Urothelium cell line (cell line): ENCODE measurements at regions not wholly inside any gene's neighbourhood (a gene's known extent, or its start where the extent isn't known, plus 50 kb on each side); places are given as distances from the start of the nearest gene placed in this dataset.
A peak's percentile ranks its signal among the peaks of the same experiment; 100 is the strongest.
"Not testable (repeated sequence)": the region's sequence is repeated elsewhere in the genome, so short reads cannot be mapped to it uniquely, and the experiment has no call there.

Experiments
- DNase-seq: peaks from one replicate; pipeline ENCODE4 v3.0.0; 2011; ENCODE audit warnings: low spot score, mixed read lengths
- FAIRE-seq: peaks from 2 replicates; lab custom pipeline; 2011; peaks lifted over from hg19 to GRCh38; lab: Jason Lieb, UNC

- DNase-seq, result no peak
Observed at GRCh38 chr2:7861910-7862702, 819.8 kb upstream of the ID2 start.

GRCh38 chr2:7866104-7866503 is 815.8 kb upstream of the ID2 start:
- no peak for DNase-seq
- FAIRE-seq, result no peak

More at GRCh38 chr2:7861910-7862702, 819.8 kb upstream of the ID2 start:
- FAIRE-seq, result no peak

GRCh38 chr2:7866825-7867224 is 815.0 kb upstream of the ID2 start:
- no peak for FAIRE-seq
- no peak for DNase-seq

GRCh38 chr2:7867867-7868266 is 814.0 kb upstream of the ID2 start:
- DNase-seq, result no peak
- no peak for FAIRE-seq

GRCh38 chr2:7868836-7869235 is 813.0 kb upstream of the ID2 start:
- DNase-seq, result no peak
- FAIRE-seq, result no peak

- FAIRE-seq, result not testable (repeated sequence)
Observed at GRCh38 chr2:7876445-7876844, 805.4 kb upstream of the ID2 start.

GRCh38 chr2:7878266-7878665 is 803.6 kb upstream of the ID2 start:
- FAIRE-seq, DNase-seq: not testable (repeated sequence)

More at GRCh38 chr2:7876445-7876844, 805.4 kb upstream of the ID2 start:
- DNase-seq, result not testable (repeated sequence)

GRCh38 chr2:7878786-7879482 is 802.9 kb upstream of the ID2 start:
- no peak for DNase-seq

GRCh38 chr2:7879483-7879835 is 802.4 kb upstream of the ID2 start:
- FAIRE-seq, result no peak

More at GRCh38 chr2:7878786-7879482, 802.9 kb upstream of the ID2 start:
- FAIRE-seq, result no peak

GRCh38 chr2:7880126-7880525 is 801.7 kb upstream of the ID2 start:
- no peak for FAIRE-seq
- DNase-seq, result no peak

More at GRCh38 chr2:7879483-7879835, 802.4 kb upstream of the ID2 start:
- no peak for DNase-seq

GRCh38 chr2:7880566-7880965 is 801.3 kb upstream of the ID2 start:
- DNase-seq (no peak), FAIRE-seq (no peak)

- peak; percentile 20 for DNase-seq
- no peak for FAIRE-seq
Observed at GRCh38 chr2:7881063-7881462, 800.8 kb upstream of the ID2 start.

GRCh38 chr2:7881466-7881865 is 800.4 kb upstream of the ID2 start:
- DNase-seq, result no peak
- no peak for FAIRE-seq

- no peak for DNase-seq
- FAIRE-seq, result no peak
Observed at GRCh38 chr2:7882296-7882695, 799.6 kb upstream of the ID2 start.

GRCh38 chr2:7884338-7884737 is 797.5 kb upstream of the ID2 start:
- DNase-seq (no peak), FAIRE-seq (no peak)

GRCh38 chr2:7886666-7887065 is 795.2 kb upstream of the ID2 start:
- no peak for FAIRE-seq
- no peak for DNase-seq

GRCh38 chr2:7887441-7887840 is 794.4 kb upstream of the ID2 start:
- FAIRE-seq, result no peak
- DNase-seq, result no peak

GRCh38 chr2:7888876-7889275 is 793.0 kb upstream of the ID2 start:
- DNase-seq (no peak), FAIRE-seq (no peak)

GRCh38 chr2:7891312-7891711 is 790.5 kb upstream of the ID2 start:
- no peak for FAIRE-seq
- DNase-seq, result no peak

- no peak for FAIRE-seq
- DNase-seq, result no peak
Observed at GRCh38 chr2:7895289-7895688, 786.6 kb upstream of the ID2 start.

- DNase-seq (no peak), FAIRE-seq (no peak)
Observed at GRCh38 chr2:7896940-7897487, 784.8 kb upstream of the ID2 start.

GRCh38 chr2:7899241-7899640 is 782.6 kb upstream of the ID2 start:
- DNase-seq (no peak), FAIRE-seq (no peak)
